ACHN (cell line): ENCODE measurements at regions not wholly inside any gene's neighbourhood (a gene's known extent, or its start where the extent isn't known, plus 50 kb on each side); places are given as distances from the start of the nearest gene placed in this dataset.

Experiments used
- DNase-seq: peaks from one replicate; pipeline ENCODE4 v3.0.0-alpha.2; 2015
- in situ Hi-C: cut with HindIII; loops from 2 replicates; pipeline ENCODE4 v1.10.0; 2017; ENCODE audit warnings: low sequenced_read_pairs, low pct_ligation_motif_present, low pct_unique_long_range_greater_than_20kb

DNA sequence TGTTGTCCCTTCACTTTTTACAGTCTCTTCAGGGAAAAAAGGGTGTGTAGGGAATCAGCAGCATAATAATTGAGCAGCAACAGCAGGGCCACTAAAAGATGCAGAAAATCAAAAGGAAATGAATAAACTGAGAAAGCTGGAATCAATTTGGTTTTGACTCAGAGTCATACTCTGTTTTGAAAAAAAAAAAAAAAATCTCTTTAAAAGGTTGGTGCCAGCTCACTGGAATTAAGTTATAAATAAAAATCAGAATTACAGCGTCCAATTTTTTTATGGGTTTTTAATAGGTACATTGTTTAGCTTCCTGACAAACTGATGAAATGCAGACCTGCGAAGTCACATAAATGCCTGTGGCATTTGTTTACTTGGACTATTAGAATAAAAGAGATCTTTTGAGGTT lies 231.9 kb downstream of the COG6 start:
- DNase-seq: no peak
- in situ Hi-C loops: no loop called here

- DNase-seq: no peak
- in situ Hi-C loops: no loop called here
Measured at GRCh38 chr13:39888865-39889810, 233.7 kb downstream of the COG6 start.

DNA sequence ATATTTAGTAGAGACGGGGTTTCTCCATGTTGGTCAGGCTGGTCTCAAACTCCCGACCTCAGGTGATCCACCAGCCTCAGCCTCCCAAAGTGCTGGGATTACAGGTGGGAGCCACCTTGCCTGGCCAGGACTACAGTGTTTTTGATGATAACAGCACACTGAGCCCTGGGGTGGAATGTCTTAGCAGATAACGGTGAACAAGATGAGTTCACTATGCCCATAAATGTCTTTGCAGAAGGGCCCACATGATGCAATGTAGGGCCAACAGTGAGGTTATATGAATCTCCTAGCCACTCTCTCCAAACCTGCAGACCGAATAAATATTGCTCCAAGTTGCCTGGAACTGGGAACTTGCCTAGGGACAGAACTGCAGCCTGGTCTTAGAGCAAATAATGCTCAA lies 235.1 kb downstream of the COG6 start:
- DNase-seq: no peak
- in situ Hi-C loops: no loop called here

DNA sequence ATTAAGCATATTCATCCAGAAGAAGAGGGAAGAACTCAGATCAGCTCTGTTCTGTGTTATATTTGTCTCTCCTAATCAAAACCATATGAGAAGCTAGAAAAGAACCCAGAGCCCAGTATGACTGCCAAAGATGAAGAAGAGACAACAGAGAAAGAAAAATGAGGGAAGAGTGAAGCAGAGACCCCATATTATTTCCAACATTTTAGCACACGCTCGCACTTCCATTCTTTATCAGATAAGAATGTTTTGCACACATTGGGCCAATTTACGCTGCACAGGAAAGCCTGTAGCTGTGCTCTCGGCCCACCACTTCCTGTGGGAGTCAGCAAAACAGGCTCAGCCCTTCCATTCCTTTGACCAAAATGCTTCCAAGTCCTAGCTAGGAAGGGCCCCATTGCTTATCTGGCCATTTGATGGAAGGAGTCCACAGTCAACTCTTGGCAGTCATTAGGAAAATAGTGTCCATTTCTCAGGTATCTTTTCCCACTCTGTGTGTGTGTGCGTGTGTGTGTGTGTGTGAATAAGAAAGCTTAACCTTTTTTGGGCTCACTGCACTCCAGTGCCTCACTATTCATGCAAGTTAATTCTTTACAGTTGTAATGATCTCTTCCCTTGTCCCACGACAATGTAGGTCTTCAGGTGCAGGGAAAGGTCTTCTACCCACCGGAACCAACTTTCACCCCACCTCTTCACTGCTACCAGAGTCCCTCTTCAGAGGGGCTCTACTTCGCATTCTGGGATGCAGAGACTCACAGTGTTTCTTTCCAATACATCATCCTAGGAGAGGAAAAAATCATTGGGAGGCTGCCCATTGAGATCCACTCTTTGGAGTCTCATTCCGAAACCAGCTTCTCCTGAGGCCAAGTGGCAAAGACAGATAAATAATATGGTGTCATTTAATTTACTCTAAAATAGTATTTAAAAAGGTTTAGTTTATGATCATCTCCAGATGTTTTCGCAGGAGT lies 237.5 kb downstream of the COG6 start:
- no peak for DNase-seq
- in situ Hi-C loops: no loop called here

GRCh38 chr13:39893808-39894207 lies 238.3 kb downstream of the COG6 start:
- DNase-seq: no peak
- in situ Hi-C loops: no loop called here

DNA sequence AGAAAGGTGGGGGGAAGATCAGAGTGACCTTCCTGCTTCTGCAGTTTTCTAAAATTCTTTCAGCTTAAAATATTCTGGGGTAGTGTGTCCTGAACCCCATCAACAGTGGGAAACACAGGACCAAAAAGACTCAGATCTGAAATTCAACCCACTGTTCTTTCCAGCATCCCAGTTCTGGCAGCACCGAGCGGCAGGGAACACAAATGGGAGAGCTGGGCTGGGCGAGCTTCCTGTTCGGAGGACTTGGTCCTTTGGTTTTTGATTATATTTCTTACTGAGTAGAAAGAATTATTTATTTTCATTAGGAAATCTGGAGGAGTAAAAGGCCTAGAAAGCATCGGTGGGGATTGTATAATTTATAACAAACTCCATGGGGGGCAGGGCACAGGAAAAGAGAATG lies 239.1 kb downstream of the COG6 start:
- no peak for DNase-seq
- in situ Hi-C loops: no loop called here

GRCh38 chr13:39895254-39895653 lies 239.8 kb downstream of the COG6 start:
- DNase-seq: no peak
- in situ Hi-C loops: no loop called here

DNA sequence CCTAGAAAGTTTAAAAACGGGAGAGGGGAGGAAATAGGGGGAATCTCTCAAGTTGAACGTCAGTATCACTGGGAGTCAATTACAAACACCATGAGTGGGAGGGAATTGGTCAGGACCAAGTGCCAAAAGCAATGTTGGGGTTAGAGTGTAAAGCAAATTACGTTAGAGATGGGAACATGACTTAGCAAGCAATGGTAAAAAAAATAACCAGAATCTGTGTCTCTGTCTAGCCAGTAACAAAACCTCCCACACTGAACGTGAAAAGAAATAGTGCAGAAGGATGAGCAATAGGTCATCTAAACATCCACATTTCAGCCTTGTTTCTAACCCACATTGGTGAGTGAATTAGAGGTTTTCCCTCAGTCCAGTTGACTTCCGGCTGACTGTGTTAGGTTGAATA lies 242.2 kb downstream of the COG6 start:
- DNase-seq: no peak
- in situ Hi-C loops: no loop called here

DNA sequence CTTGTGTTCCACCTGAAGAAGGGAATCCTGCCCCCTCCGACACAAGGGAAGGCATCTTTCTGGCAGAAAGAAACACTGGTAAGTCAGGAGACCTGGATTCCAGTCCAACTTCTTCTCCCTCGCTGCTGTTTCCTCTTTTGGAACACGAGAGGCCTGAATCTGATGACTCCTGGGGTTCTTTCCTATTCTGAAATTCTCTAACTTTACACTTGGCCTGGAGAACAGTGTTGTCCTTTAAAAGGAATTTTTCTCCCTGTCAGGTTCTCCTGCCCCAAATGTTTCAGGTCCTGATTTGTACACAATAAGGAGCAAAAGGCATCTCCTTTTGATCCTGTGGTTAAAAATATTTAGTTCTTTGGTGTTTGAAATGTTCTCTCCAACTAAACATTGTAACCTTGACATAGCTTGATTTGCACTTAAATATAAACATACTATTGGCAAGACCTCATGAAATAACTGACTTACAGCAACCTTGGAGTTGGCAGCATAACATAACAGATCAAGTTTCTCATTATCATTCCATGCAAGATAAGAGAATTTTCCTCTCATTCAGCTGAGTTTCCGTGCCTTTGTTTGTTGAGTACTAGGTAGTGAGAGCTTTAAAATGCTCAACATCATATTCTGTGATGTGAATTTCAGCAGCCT lies 244.8 kb downstream of the COG6 start:
- in situ Hi-C loops: no loop called here
- DNase-seq: no peak

- in situ Hi-C loops: no loop called here
- no peak for DNase-seq
Measured at GRCh38 chr13:39904959-39905358, 249.5 kb downstream of the COG6 start.

- DNase-seq: no peak
- in situ Hi-C loops: no loop called here
Measured at GRCh38 chr13:39909634-39910033, 254.2 kb downstream of the COG6 start.

- in situ Hi-C loops: no loop called here
- no peak for DNase-seq
Measured at GRCh38 chr13:39910041-39910440, 254.6 kb downstream of the COG6 start.

DNA sequence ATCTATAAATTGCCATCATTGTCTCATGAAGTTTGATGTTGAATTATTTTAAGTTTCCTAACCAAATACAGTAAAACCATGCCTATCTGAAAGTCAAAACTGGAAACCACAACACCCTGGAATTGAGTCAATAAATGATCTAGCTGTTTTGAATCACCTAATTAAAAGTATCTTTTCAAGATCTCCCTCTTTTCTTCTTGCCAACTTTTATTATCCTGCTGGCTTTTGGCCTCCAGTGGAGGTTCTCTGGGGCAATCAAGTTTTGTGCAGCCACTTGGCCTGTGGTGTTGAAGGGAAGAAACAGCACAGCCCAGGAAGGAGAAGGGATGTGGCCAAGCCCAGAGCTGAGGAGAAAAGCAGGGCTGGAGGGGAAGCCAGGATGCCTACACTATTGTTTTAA lies 255.4 kb downstream of the COG6 start:
- DNase-seq: no peak
- in situ Hi-C loops: no loop called here

DNA sequence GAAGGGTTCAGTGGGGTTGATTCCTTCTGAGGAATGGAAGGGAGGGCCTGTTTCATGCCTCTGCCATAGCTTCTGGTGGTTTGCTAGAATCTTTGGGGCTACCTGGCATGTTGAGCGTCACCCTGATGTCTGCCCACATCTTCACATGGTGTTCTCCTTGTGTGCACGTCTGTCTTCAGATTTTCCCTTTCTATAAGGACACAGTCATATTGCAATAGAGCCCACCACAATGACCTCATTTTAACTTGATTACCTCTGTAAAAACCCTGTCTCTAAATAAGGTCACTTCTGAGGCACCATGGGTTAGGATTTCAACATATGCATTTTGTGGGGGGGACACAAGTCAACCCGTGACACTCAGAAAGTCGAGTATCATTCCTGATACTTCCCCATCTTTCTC lies 257.9 kb downstream of the COG6 start:
- in situ Hi-C loops: no loop called here
- no peak for DNase-seq

DNA sequence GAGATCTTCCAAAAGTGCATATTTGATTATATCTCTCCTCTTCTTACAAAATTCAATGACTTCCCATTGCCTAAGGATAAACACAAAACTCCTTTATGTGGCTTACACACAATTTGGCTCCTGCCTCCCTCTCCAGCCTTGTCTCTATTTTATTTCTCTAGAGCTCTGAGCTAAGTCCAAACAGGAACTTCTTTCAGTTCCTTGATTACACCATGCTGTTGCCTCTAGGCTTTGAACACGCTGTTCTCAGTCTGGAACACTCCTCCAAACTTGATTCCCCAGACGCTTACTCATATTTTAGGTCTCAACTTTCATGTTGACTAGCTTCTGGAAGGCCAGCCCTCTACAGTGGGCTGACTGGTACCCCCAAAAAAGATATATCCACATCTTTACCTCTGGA lies 258.5 kb downstream of the COG6 start:
- DNase-seq: no peak
- in situ Hi-C loops: no loop called here

GRCh38 chr13:39915418-39915817 lies 260.0 kb downstream of the COG6 start:
- in situ Hi-C loops: no loop called here
- no peak for DNase-seq

GRCh38 chr13:39916330-39916729 lies 260.9 kb downstream of the COG6 start:
- no peak for DNase-seq
- in situ Hi-C loops: no loop called here

GRCh38 chr13:39918620-39919236 lies 263.3 kb downstream of the COG6 start:
- in situ Hi-C loops: no loop called here
- no peak for DNase-seq

DNA sequence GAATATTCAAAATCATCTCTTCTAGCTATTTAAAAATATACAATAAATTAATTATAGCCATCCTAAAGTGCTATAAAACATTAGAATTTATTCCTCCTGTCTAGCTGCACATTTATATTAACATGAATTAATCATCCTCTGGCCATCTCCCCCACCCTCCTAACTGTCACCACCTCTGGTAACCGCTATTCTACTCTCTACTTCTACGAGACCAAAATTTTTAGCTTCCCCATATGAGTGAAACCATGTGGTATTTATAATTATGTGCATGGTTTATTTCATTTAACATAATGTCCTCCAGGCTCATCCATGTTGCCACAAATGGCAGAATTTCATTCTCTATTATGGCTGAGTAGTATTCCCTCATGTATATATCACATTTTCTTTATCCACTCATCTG lies 265.2 kb downstream of the COG6 start:
- in situ Hi-C loops: no loop called here
- no peak for DNase-seq
